HG03378 (cell line): ENCODE measurements at regions not wholly inside any gene's neighbourhood (a gene's known extent, or its start where the extent isn't known, plus 50 kb on each side); places are given as distances from the start of the nearest gene placed in this dataset.

Source experiments
- ATAC-seq: cut with Tn5 transposase; IDR thresholded peaks from one replicate; pipeline ENCODE4 v1.9.1; 2021; ENCODE audit warnings: mild to moderate bottlenecking, moderate library complexity; ENCODE audit not compliant: unreplicated experiment

- ATAC-seq, result no peak
Observed at GRCh38 chr4:96652821-96653220, 812.9 kb downstream of the PDHA2 start.

DNA sequence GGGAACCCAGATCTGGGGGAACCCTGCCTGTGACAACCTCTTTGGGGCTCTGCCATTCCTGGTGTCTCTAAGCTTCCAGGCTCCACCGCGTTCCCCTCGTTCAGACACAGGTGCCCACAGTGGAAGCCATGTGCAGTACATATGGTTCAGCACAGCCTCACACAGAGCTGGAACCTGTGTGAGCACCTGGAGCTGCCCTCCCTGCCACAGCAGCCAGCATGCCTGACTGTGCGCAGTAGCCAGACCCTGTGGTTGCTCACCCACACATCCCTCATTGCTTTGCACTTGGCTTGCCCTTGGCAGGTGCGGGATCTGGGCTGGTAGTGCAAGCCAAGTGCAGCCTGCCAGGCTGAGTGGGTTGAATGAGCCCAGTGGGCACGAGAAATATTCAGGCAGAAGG, 814.2 kb downstream of the PDHA2 start:
- no peak for ATAC-seq

- ATAC-seq, result no peak
Observed at GRCh38 chr4:96670381-96670780, 830.5 kb downstream of the PDHA2 start.

- ATAC-seq, result no peak
Observed at GRCh38 chr4:96675416-96675815, 835.5 kb downstream of the PDHA2 start.

GRCh38 chr4:96675896-96676295, 836.0 kb downstream of the PDHA2 start:
- ATAC-seq, result no peak

DNA sequence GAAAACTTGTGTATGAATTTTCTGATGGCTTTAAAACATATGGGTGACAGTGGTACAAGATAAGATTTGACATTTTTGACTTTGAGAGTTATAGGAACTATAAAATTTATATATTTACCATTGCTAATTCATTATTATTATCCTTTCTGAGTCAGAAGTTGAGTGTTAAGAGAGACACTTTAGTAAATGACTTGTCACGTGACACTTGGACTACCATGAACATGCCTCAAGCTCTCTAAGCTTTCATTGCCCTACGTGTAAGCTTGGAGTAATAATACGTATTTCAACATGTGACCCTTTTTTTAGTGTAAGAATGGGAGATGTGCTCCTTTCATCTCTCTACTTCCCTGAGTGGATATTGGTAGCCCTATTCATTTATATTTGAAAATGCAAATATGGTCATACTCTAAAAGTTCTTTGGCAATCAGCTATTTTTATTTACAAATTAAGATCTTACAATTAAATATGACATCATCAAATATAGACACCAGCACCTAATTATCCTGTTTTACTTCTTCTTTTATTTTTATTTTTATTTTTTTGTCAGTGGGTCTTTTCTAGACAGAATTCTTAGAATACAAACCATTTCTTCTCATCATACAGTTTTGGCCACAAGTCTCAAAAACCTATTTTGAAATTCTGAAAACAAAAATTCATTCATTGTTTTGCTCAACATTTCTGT, 837.0 kb downstream of the PDHA2 start:
- ATAC-seq, result no peak

- ATAC-seq, result no peak
Observed at GRCh38 chr4:96677499-96677898, 837.6 kb downstream of the PDHA2 start.

DNA sequence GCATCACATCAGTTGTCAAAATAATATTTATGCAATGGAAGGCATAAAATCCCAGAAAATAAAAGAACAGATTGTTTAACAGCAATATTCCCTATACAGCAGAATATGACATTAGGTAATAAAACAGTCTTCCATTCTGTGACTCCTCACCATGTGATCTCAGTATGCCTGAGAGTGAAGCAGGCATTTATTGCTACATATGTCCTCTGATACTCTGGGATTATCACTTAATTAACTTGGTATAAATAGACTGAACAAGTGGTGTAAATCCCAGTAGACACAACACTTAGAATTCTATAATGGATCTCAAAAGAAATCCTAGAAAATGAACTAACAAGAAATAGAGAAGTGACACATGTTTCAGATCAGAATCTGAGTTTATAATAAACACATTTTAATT, 841.3 kb downstream of the PDHA2 start:
- ATAC-seq, result no peak

GRCh38 chr4:96685691-96686090, 845.8 kb downstream of the PDHA2 start:
- no peak for ATAC-seq

- no peak for ATAC-seq
Observed at GRCh38 chr4:96691521-96691920, 851.6 kb downstream of the PDHA2 start.

DNA sequence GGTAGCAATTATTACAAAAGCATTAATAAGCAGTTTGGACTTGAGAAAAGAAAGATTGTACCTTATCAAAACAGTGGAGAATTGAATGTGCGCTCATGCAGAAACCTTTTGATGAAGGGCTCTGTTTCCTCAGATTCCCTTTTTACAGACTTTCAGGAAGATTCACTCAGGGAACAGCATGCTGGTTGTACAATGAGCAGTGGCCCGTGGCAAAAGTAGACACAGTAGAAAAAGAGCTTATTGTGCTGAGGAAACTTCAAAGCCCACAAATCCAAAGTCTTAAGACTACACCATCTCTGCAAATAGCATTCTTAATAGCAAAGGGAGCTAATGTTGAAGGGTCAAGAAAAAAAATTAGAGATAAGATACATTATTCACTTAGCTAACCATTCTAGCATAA, 858.9 kb downstream of the PDHA2 start:
- no peak for ATAC-seq

GRCh38 chr4:96703265-96703664, 863.4 kb downstream of the PDHA2 start:
- no peak for ATAC-seq

DNA sequence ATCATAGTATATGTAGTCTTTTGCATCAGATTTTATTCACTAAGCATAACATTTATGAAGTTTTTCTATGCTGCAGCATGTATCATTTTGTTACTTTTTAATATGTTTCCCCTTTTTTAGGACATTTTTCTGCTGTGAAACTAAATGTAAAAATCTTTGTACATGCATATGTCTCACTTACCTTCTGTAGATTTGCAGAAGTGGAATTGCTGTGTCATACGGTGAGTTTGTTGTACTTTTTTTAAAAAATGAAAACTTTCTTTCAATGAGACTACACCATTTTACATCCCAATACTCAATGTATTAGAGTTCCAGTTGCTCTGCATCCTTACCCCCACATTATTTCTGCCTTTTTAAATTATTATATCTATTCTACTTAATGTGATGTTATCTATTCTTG, 868.9 kb downstream of the PDHA2 start:
- no peak for ATAC-seq

- no peak for ATAC-seq
Observed at GRCh38 chr4:96713271-96713850, 873.5 kb downstream of the PDHA2 start.

DNA sequence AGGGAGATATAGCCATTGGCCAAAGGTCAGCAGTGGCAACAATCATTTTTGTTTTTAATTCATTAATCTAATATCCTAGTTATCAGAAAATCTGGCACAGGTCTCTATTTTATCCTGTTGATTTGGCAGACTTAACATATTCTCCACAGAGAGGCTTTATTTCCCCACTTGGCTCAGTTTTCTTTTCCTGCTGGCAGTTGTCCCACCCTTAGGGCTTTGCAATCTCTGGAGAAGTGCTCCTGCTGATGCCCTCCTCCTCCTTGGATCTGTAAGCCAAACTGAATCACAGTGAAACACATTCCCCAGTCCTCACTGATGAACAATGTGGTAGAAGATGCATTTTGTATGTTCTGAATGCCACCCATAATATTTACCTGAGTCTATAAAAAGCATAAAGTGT, 889.7 kb downstream of the PDHA2 start:
- no peak for ATAC-seq

- ATAC-seq, result no peak
Observed at GRCh38 chr4:96730432-96730831, 890.5 kb downstream of the PDHA2 start.

DNA sequence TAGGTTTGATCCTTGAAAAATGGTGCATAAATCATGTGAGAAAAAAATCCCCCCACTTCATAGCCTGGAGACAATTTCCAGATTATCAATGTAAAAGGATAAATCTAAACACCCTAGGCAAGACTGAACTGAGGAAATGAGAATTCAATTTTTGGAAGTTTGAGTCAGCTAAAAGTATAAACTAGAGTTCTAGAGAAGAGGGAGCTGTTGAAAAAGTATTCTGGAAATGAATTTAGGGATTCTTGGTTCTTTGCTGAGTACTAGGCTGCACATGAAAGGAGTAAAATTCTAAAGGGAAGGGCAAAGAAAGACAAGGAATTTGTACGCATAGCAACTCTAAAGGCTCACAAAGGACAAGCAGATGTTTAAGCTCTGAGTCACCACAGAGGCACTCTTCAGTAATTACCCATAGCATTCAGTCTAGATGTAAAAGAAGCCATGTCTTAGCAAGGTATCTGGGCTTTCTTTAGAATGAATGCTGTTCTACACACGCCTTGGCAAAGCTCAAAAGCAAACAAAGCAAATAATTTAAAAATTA, 896.5 kb downstream of the PDHA2 start:
- no peak for ATAC-seq

DNA sequence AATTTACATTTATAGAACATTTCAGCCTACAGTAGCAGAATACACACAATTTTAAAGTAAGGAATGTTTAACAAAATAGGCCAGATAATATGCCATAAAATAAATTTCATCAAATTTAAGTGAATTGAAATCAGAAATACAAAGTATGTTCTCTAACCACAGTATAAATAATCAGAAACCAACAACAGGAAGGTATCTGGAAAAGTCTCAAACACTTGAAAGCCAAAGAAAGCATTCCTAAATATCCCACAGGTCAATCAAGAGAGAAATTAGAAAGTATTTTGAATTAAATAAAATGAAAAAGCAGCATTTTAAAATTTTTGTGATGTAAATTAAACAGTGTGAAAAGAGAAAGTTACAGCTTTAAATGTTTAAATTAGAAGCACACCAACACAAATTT, 899.2 kb downstream of the PDHA2 start:
- no peak for ATAC-seq

DNA sequence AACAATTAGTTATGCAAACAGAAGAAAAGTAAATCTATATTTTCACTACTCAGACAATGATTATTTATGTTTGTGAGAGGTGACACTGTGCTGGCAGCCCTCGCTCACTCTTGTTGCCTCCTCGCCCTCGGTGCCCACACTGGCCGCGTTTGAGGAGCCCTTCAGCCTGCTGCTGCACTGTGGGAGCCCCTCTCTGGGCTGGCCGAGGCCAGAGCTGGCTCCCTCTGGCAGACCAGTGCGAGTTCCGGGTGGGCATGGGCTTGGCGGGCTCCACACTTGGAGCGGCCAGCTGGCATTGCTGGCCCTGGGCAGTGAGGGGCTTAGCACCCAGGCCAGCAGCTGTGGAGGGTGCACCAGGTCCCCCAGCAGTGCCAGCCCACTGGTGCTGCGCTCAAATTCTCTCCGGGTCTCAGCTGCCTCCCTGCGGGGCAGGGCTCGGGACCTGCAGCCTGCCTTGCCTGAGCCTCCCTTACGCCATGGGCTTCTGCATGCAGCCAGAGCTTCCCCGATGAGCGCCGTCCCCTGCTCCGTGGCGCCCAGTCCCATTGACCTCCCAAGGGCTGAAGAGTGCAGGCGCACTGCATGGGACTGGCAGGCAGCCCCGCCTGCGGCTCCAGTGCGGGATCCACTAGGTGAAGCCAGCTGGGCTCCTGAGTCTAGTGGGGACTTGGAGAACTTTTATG, 902.6 kb downstream of the PDHA2 start:
- no peak for ATAC-seq

GRCh38 chr4:96744676-96745075, 904.8 kb downstream of the PDHA2 start:
- ATAC-seq, result no peak

DNA sequence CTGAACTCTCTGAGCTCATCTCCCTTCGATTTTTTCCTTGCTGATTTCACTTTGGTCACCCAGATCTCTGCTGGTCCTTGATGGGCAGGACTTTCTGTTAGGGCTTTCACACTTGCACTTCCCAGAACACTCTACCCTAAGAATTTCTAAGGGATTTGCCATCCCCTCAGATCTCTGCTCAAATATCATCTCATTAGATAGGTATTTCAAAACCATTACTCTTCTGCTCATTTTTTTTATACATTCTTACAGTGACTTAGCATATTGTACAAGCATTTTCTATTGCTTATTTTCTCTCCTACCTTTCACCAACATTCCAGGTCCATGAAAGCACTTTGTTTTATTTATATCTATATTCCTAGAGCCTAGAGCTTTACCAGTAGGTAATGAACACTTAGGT, 913.3 kb downstream of the PDHA2 start:
- ATAC-seq, result no peak
